ENCODE measurements at regions not wholly inside any gene's neighbourhood (a gene's known extent, or its start where the extent isn't known, plus 50 kb on each side); places are given as distances from the start of the nearest gene placed in this dataset.

- no peak for DNase-seq
These were observed 185.7 kb downstream of the ARRDC4 start for GRCh38 chr15:98146031-98146820.

GRCh38 chr15:98147415-98147814 lies 186.9 kb downstream of the ARRDC4 start:
- DNase-seq = no peak

DNA sequence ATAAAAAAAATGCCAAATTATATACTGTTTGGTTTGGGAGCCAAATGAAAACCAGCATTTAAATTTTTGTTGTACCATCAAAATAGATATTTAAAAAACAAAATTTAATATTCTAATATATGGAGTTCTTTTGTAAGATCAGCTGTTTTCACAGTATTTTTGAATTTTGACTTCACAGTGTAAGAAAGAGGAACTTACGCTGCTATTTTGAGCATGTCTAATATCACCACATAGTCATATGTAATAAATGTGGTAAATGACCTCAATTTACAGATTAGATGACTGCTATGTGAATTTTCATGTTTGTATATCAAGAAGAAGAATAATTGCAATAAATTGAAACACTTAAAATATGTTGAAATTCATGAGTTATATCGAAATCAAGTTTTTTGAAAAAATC lies 189.6 kb downstream of the ARRDC4 start:
- no peak for DNase-seq

DNA sequence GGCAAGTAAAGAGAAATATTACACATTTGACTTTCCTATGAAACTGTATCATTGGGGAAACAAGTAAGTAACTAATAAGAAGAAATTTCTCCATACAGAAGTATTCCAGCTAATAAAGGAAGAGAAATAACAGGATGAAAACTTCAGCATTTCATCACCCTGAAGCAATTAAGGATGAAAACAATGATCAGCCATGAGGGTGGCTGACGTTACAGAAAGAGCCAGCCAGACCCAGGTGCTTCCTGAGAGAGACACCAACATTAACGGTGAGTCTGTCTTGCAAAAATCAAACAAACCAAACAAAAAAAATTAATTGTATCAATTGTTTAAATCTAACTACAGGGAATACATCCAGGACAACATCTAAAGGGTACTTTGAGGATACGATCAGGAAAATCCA lies 190.0 kb downstream of the ARRDC4 start:
- DNase-seq = no peak

- no peak for DNase-seq
These were observed 190.6 kb downstream of the ARRDC4 start for GRCh38 chr15:98151096-98151495.

DNA sequence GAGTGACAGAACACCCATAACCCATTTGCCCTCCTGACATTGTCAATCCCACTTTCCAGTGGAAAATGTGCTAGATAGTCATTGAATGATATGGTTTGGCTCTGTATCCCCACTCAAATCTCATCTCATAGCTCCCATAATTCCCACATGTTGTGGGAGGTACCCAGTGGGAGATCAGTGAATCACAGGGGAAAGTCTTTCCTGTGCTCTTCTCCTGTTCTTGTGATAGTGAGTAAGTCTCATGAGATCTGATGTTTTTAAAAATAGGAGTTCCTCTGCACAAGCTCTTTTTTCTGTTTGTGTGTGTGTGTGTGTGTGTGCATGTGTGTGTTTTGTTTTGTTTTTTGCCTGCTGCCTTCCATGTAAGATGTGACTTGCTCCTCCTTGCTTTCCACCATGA lies 191.7 kb downstream of the ARRDC4 start:
- no peak for DNase-seq

- DNase-seq = no peak
These were observed 194.4 kb downstream of the ARRDC4 start for GRCh38 chr15:98154863-98155262.

DNA sequence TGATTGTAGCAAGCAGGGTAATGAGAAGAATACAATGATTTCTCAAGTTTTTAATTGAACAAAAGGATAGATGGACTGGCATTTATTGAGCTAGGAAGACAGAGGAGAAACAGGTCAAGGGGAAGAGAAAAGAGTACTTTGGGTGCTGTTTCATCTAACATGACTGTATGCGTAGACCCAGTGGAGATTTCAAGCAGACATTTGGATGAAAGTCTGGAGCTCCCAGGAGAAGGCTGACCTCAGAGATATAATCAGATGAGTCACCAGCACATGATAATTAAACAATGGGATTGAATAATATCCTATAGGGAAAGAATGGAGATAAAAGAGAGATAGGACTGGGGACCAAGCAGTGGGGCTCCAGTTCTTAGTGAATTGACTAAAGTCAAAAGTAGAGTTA lies 194.9 kb downstream of the ARRDC4 start:
- no peak for DNase-seq

- DNase-seq = peak; percentile 45
These were observed 199.7 kb downstream of the ARRDC4 start for GRCh38 chr15:98160236-98160635.

DNA sequence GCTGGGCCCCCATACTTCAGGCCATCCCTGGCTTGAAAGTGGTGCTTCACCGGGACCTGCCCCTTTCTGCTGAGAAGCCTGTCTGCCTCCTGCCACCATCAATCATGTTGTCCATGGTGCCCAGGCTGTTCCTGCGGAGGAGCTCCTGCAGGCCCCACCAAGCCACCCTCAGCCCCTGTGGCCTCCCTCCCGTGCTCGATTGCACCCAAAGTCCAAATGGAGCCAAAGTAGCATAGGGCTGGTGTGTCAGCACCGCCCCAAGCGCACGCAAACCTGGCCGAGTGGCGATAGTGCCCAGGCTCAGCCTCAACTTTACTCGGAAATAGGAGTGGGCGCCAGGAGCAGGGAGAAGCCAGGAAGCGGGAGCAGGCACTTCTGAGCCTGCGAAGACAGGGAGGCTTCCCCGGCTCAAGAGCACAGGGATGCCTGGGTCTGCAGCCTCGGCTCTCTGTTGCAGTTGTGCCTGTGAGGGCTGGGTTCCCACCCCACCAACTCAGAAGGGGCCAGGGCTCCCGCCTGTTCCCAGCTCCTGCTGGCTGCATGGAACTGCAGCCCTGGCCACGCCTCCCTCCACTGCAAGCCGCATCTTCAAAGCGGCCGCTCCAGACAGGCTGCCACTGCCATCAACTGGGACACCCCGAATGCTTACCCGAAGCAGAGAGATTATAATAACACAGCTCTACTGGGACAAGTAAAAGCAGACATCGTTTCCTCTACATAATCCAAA lies 203.0 kb downstream of the ARRDC4 start:
- no peak for DNase-seq

- DNase-seq = no peak
These were observed 204.1 kb downstream of the ARRDC4 start for GRCh38 chr15:98164571-98164970.

- DNase-seq = no peak
These were observed 204.5 kb downstream of the ARRDC4 start for GRCh38 chr15:98164986-98165385.

GRCh38 chr15:98167722-98168268 lies 207.3 kb downstream of the ARRDC4 start:
- no peak for DNase-seq

DNA sequence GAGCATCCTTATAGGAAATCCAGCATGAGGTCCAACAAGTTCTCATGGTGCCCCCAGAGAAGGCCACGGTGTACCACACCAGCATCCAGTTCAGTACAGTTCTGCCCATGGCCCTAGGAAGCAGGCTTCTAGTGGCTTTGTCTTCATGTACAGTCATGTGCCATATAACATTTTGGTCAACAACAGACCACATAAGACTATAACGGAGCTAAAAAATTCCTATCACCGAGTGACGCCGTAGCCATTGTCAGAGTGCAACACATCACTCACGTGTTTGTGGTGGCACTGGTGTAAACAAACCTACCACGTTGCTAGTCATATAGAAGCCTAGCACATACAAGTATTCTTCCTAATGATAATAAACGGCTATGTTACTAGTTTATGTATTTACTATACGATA lies 209.0 kb downstream of the ARRDC4 start:
- no peak for DNase-seq

DNA sequence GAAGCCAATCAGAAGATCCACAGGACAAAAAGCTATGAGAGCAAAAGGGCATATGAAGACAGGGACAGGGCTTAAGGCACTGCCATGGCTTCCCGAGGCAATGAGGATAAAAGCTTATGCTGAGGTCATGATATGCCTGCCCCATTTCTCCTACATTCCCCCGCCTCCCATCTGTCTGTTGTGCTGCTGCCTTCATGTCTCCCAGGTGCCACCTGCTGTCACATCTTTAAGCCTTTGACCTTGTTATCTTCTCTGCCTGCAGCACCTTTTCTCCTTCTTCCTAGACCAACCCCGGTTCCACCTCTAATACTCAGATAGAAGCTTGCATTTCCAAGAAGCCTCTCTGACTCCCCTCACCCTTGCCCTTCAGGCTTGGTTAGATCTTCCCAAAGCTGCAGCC lies 213.8 kb downstream of the ARRDC4 start:
- DNase-seq = no peak

GRCh38 chr15:98174841-98175240 lies 214.3 kb downstream of the ARRDC4 start:
- no peak for DNase-seq

GRCh38 chr15:98177966-98178592 lies 217.6 kb downstream of the ARRDC4 start:
- peak; percentile 30 for DNase-seq

DNA sequence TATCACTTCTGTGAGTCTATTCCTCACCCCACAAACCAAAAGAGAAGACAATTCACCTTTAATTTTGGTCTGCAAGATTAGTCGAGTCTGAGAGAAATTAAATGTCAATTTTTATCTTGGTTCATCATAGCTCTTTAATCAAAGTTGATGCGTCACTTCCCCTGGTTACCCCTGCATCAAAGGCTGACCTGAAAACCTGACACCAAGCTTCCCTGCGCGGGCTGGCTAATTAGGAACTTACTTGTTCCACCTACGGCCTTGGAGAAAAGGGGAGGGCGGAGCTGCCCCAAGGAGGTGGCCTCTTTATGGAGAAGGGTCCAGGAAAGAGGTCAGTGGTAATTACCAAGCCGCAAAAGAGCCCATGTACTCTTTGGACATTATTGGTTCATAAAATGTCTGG lies 218.4 kb downstream of the ARRDC4 start:
- no peak for DNase-seq

DNA sequence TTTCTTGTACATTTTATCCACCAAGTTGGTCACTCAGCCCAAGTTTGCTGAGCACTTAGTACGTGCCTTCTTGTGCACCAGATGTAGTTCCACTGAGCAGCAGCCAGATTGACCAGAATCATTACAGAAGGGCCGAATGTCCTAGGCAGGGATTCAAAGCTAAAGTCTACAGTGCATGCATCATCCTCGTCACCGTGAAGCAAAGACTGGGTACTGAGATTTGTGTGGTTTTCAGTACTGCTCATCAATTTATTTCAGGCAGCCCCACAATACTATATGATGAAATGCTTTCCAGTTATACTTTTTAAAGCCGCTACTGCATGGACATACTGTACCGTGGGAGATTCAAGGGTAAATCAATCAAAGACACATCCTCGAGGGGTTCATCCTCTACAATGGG lies 227.0 kb downstream of the ARRDC4 start:
- DNase-seq = no peak

DNA sequence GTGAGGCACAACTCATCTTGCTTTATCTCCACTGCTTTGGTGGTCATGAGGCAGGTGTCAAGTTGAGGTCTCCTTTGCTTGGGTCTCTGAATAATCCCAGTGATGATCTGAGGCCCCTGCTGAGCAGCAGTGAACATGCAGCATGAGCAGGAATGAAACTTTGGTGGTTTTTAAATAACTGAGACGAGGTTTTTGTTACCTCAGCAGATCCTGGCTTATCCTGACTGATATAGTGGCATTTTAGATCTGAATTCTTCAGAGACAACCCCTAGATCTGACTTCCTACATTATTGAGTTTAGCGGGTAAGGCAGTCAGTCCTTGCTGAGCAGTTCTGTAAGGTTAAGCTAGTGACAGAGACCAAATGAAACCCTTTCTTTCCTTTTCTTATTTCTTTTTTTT lies 230.4 kb downstream of the ARRDC4 start:
- no peak for DNase-seq

- DNase-seq = no peak
These were observed 235.3 kb downstream of the ARRDC4 start for GRCh38 chr15:98195796-98196195.

GRCh38 chr15:98196371-98196770 lies 235.9 kb downstream of the ARRDC4 start:
- no peak for DNase-seq

DNA sequence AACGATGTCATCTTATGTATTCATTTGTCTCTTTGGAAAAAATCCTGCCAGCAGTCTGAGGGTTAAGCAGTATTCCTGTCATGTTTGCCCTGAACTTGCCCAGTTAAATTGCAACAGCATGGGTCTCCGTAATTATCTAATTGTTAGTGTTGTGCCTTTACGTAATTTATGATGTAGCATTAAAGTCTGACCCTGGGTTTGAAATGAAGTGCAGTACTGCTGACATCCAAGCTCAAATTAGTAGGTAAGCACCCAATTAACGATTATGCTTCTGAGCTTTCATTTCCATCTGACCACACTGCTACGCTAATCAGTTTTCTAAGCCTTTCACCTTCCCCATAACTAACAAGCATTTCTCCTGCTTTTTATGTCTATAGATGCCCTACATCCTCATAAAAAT lies 241.8 kb downstream of the ARRDC4 start:
- peak; percentile 95 for DNase-seq

Measured in NCI-H1417 treated with DMSO at 0.1 percent for 48 hours (cell line).